ENCODE measurements at regions not wholly inside any gene's neighbourhood (a gene's known extent, or its start where the extent isn't known, plus 50 kb on each side); places are given as distances from the start of the nearest gene placed in this dataset.
A peak's percentile ranks its signal among the peaks of the same experiment; 100 is the strongest.

DNA sequence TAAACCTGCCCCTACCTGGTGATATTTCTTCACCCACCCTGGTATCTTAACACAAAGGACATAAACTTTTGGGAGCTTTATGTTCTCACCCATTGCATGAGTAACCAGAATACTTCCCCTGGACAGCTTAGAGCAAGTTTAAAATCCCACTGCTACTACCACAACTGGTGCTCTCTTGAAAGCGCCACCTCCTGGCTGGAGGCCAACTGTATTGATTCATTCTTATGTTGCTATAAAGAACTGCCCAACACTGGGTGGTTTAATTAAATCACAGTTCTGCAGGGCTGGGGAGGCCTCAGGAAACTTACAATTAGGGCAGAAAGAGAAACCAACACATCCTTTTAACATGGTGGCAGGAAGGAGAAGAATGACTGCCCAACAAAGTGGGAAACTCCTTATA is 592.4 kb downstream of the EPHA3 start:
- H2BK20ac ChIP-seq (ENCODE audit: low read length) = no peak overlapping the region
- H2AFZ ChIP-seq (ENCODE audit: low read length) = no peak overlapping the region
- no peak overlapping the region for H3K4me2 ChIP-seq (ENCODE audit: insufficient read depth in 1 of 2, low read depth in 2 of 2, low read length in 2 of 2)
- no peak overlapping the region for H4K5ac ChIP-seq (ENCODE audit: insufficient read length, low read depth, low read length)
- no peak overlapping the region for H2BK12ac ChIP-seq (ENCODE audit: low read depth, low read length)
- no peak overlapping the region for H2AK5ac ChIP-seq (ENCODE audit: low read depth, low read length)
- H4K91ac ChIP-seq (replicated peaks; ENCODE audit: insufficient read length, low read length) = no peak overlapping the region
- 67% methylated on average over 1 of the region's 1 CpG; no CpG with 5 or more reads in 1 of the 2 experiments for WGBS, 2 experiments (ENCODE audit: extremely low coverage in 1 of 2, insufficient coverage in 1 of 2, insufficient read length in 1 of 2, insufficient replicate concordance in 2 of 2, low coverage in 1 of 2, low lambda C conversion rate in 2 of 2, missing lambda C conversion rate in 1 of 2)
- no peak overlapping the region for H3K27ac ChIP-seq (ENCODE audit: low read depth, low read length)
- no peak overlapping the region for H2BK5ac ChIP-seq (ENCODE audit: low read depth, low read length)
- no peaks in the 10 kb centered on the region for H3K23me2 ChIP-seq (ENCODE audit: low read depth, low read length)
- H2BK120ac ChIP-seq (replicated peaks; ENCODE audit: low read depth, low read length) = no peak overlapping the region
- POLR2A ChIA-PET (ENCODE audit: partially characterized antibody) = no interaction called here
- DNase-seq (ENCODE audit: low read depth in 1 of 2, low spot score in 2 of 2) = no peak
- H3K56ac ChIP-seq (replicated peaks; ENCODE audit: insufficient read length, low read depth, low read length) = no peak overlapping the region
- H3K36me3 ChIP-seq (ENCODE audit: control insufficient read depth in 2 of 4, insufficient read depth in 4 of 4, low read length in 3 of 4) = no peaks in the 10 kb centered on the region
- no peaks in the 10 kb centered on the region for H4K20me1 ChIP-seq (replicated peaks in 1 of 2; ENCODE audit: control insufficient read depth in 1 of 2, insufficient read depth in 2 of 2, low read length in 2 of 2)
- no peak overlapping the region for H3K4ac ChIP-seq (replicated peaks; ENCODE audit: insufficient read length, low read depth, low read length)
- FAIRE-seq = no peak
- no peaks in the 10 kb centered on the region for H3K79me2 ChIP-seq (ENCODE audit: control insufficient read depth in 1 of 2, insufficient read depth in 2 of 2, low read length in 2 of 2)
- no peaks in the 10 kb centered on the region for H3K4me1 ChIP-seq (replicated peaks in 1 of 4; ENCODE audit: control insufficient read depth in 3 of 4, insufficient read depth in 4 of 4, low read length in 3 of 4)
- H3K18ac ChIP-seq (ENCODE audit: extremely low read depth, low read length) = no peak overlapping the region
- TF ChIP-seq, protein P1, sequence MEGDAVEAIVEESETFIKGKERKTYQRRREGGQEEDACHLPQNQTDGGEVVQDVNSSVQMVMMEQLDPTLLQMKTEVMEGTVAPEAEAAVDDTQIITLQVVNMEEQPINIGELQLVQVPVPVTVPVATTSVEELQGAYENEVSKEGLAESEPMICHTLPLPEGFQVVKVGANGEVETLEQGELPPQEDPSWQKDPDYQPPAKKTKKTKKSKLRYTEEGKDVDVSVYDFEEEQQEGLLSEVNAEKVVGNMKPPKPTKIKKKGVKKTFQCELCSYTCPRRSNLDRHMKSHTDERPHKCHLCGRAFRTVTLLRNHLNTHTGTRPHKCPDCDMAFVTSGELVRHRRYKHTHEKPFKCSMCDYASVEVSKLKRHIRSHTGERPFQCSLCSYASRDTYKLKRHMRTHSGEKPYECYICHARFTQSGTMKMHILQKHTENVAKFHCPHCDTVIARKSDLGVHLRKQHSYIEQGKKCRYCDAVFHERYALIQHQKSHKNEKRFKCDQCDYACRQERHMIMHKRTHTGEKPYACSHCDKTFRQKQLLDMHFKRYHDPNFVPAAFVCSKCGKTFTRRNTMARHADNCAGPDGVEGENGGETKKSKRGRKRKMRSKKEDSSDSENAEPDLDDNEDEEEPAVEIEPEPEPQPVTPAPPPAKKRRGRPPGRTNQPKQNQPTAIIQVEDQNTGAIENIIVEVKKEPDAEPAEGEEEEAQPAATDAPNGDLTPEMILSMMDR (IDR thresholded peaks at IDR 0.05; ENCODE audit: control extremely low read depth in 1 of 3, insufficient read depth in 1 of 3, low read depth in 1 of 3, low read length in 3 of 3) = peak in 1 of 3 experiments; percentile 5; a peak in 1 of 4 replicates
- TF ChIP-seq KDM1A (IDR thresholded peaks at IDR 0.05; ENCODE audit: borderline replicate concordance, low read length) = no peak
- no peak overlapping the region for H3K9ac ChIP-seq (replicated peaks in 1 of 4; ENCODE audit: extremely low read depth in 1 of 4, low read depth in 3 of 4, low read length in 3 of 4)
- H3K79me1 ChIP-seq (ENCODE audit: low read depth, low read length) = no peaks in the 10 kb centered on the region
- no peak overlapping the region for H3K14ac ChIP-seq (ENCODE audit: insufficient read length)
- no peak overlapping the region for H4K8ac ChIP-seq (ENCODE audit: extremely low read depth, insufficient read depth, low read length)
- no peaks in the 10 kb centered on the region for H3K27me3 ChIP-seq (replicated peaks in 1 of 4; ENCODE audit: control insufficient read depth in 3 of 4, extremely low read depth in 1 of 4, insufficient read depth in 3 of 4, low read length in 3 of 4)
- H3K9me3 ChIP-seq (ENCODE audit: insufficient read depth in 2 of 2, low read depth in 1 of 2, low read length in 1 of 2) = peaks cover 4 to 7% of the 10 kb centered on the region in 2 experiments; a peak in 3 of 4 replicates
- H3K4me3 ChIP-seq (ENCODE audit: extremely low read depth in 1 of 4, insufficient read depth in 2 of 4, low read depth in 3 of 4, low read length in 4 of 4) = no peak overlapping the region
- CTCF ChIA-PET (ENCODE audit: partially characterized antibody) = interaction anchor here (0.8 to 1.5 kb wide), 2 partner anchors 18 to 27 kb away, joined by 3 to 4 read pairs; no protein-coding TSS in a partner anchor
- no peak overlapping the region for H2BK15ac ChIP-seq (ENCODE audit: low read length)
- no peak overlapping the region for H3K23ac ChIP-seq (ENCODE audit: insufficient read length)

All from H1 (cell line).